A549 (cell line): ENCODE measurements at regions not wholly inside any gene's neighbourhood (a gene's known extent, or its start where the extent isn't known, plus 50 kb on each side); places are given as distances from the start of the nearest gene placed in this dataset.

ENCODE experiments used
- ATAC-seq, 2 experiments: fragments of 200-7000 bp in 1 of 2; fragments of >200 bp in 1 of 2; cut with Nextera tagmentation in 1 of 2; cut with Tn5 transposase in 1 of 2; 3 replicates each; pipeline versions ENCODE4 v1.8.0 to v1.9.1; 2018 to 2020; ENCODE audit warnings: mild to moderate bottlenecking in 1 of 2, moderate library complexity in 1 of 2
- CTCF ChIA-PET: fragments of 300-600 bp; sonication (Branson Sonifier 250); formaldehyde crosslinking; extraction: SDS; loops from one replicate; lab custom pipeline; 2021; ENCODE audit warnings: antibody characterized with exemption, inconsistent platforms; lab: Yijun Ruan, JAX
- POLR2A ChIA-PET: fragments of 350-600 bp; formaldehyde crosslinking; extraction: SDS; loops from one replicate; lab custom pipeline; 2021; ENCODE audit warnings: antibody characterized with exemption, inconsistent platforms; lab: Yijun Ruan, JAX
- DNase-seq, 2 experiments: peaks; one replicate each; pipeline versions ENCODE4 v3.0.0 to v3.0.0-alpha.2; 2011 to 2016; ENCODE audit warnings: low read depth in 1 of 2, low spot score in 1 of 2
- FAIRE-seq: peaks from 2 replicates; lab custom pipeline; 2011; peaks lifted over from hg19 to GRCh38; lab: Jason Lieb, UNC
- H3K27ac ChIP-seq, 2 experiments: fragments of >200 bp; sonication (Bioruptor Twin); formaldehyde crosslinking; 3 replicates each; pipeline ENCODE4 v1.5.1; 2016 to 2017
- H3K4me1 ChIP-seq: fragments of >200 bp; sonication (Bioruptor Twin); formaldehyde crosslinking; 3 replicates; pipeline ENCODE4 v1.6.1; 2016
- H3K4me2 ChIP-seq: fragments of >200 bp; sonication (Bioruptor Twin); formaldehyde crosslinking; 3 replicates; pipeline ENCODE4 v1.6.1; 2016
- H3K4me3 ChIP-seq: fragments of >200 bp; sonication (Bioruptor Twin); formaldehyde crosslinking; 3 replicates; pipeline ENCODE4 v1.5.1; 2016
- H3K9me3 ChIP-seq: fragments of >200 bp; sonication (Bioruptor Twin); formaldehyde crosslinking; 3 replicates; pipeline ENCODE4 v1.6.1; 2016
- ATOH8 ChIP-seq: fragments of 250-450 bp; sonication (Bioruptor Pico); IDR thresholded peaks from 2 replicates; pipeline ENCODE4 v1.5.0; 2020; ENCODE audit warnings: low read depth, mild to moderate bottlenecking, moderate library complexity
- BHLHE40 ChIP-seq: IDR thresholded peaks from 2 replicates; pipeline ENCODE4 v1.6.1; 2012; ENCODE audit warnings: low read depth, low read length, inconsistent platforms
- CBX2 ChIP-seq: fragments of 200-600 bp; sonication (generic); IDR thresholded peaks from 2 replicates; pipeline ENCODE4 v1.6.1; 2016; ENCODE audit warnings: low read depth, mild to moderate bottlenecking, borderline replicate concordance
- CHD4 ChIP-seq: fragments of 200-600 bp; sonication (generic); IDR thresholded peaks from 2 replicates; pipeline ENCODE4 v1.6.1; 2016; ENCODE audit warnings: antibody characterized with exemption, mild to moderate bottlenecking, borderline replicate concordance
- CTCF ChIP-seq: fragments of >200 bp; sonication (Bioruptor Twin); formaldehyde crosslinking; IDR thresholded peaks from 3 replicates; pipeline ENCODE4 v1.5.1; 2016
- E2F6 ChIP-seq: IDR thresholded peaks from 2 replicates; pipeline ENCODE4 v1.6.1; 2012; ENCODE audit warnings: low read depth, borderline replicate concordance
- ELK1 ChIP-seq: fragments of 150-350 bp; IDR thresholded peaks from 2 replicates; pipeline ENCODE4 v1.6.1; 2014; ENCODE audit warnings: low read depth, mild to moderate bottlenecking, low read length
- FOSB ChIP-seq: fragments of 250-450 bp; sonication (Bioruptor Pico); IDR thresholded peaks from 2 replicates; pipeline ENCODE4 v1.5.0; 2020; ENCODE audit warnings: mild to moderate bottlenecking, moderate library complexity
- HOXA7 ChIP-seq: fragments of 250-450 bp; sonication (Bioruptor Pico); IDR thresholded peaks from 2 replicates; pipeline ENCODE4 v1.5.0; 2020; ENCODE audit warnings: mild to moderate bottlenecking, moderate library complexity
- HOXB13 ChIP-seq: fragments of 250-450 bp; sonication (Bioruptor Pico); IDR thresholded peaks from 2 replicates; pipeline ENCODE4 v1.5.0; 2020; ENCODE audit warnings: low read depth, mild to moderate bottlenecking, moderate library complexity
- HOXB5 ChIP-seq: fragments of 250-450 bp; sonication (Bioruptor Pico); IDR thresholded peaks from 2 replicates; pipeline ENCODE4 v1.5.0; 2020; ENCODE audit warnings: mild to moderate bottlenecking, moderate library complexity
- JUN ChIP-seq, 2 experiments: fragments of >200 bp; sonication (Bioruptor Twin); formaldehyde crosslinking; IDR thresholded peaks; 2 replicates in 1 of 2; 3 replicates in 1 of 2; pipeline ENCODE4 v1.6.1; 2016 to 2017
- KDM1A ChIP-seq: fragments of 200-600 bp; sonication (generic); IDR thresholded peaks from 2 replicates; pipeline ENCODE4 v1.6.1; 2016; ENCODE audit warnings: low read depth, mild to moderate bottlenecking
- KDM5A ChIP-seq: fragments of 200-600 bp; sonication (generic); IDR thresholded peaks from 2 replicates; pipeline ENCODE4 v1.6.1; 2016; ENCODE audit warnings: antibody characterized with exemption, mild to moderate bottlenecking
- MAX ChIP-seq: IDR thresholded peaks from 2 replicates; pipeline ENCODE4 v1.6.1; 2012
- NFE2L2 ChIP-seq: fragments of 150-350 bp; conservative IDR thresholded peaks from 2 replicates; pipeline ENCODE4 v1.6.1; 2014; ENCODE audit warnings: low read length
- NPAS2 ChIP-seq: fragments of 250-450 bp; sonication (Bioruptor Pico); IDR thresholded peaks from 2 replicates; pipeline ENCODE4 v1.8.0; 2022; ENCODE audit warnings: mild to moderate bottlenecking, moderate library complexity, borderline replicate concordance
- PBX3 ChIP-seq: IDR thresholded peaks from 2 replicates; pipeline ENCODE4 v1.6.1; 2012
- POLR2AphosphoS2 ChIP-seq: conservative IDR thresholded peaks from 2 replicates; pipeline ENCODE4 v1.6.1; 2012; ENCODE audit warnings: low read length, improper control_type of control experiment, inconsistent platforms
- RARB ChIP-seq: fragments of 250-450 bp; sonication (Bioruptor Pico); IDR thresholded peaks from 2 replicates; pipeline ENCODE4 v1.8.0; 2021; ENCODE audit warnings: mild to moderate bottlenecking, moderate library complexity
- RFX5 ChIP-seq: fragments of 450-650 bp; IDR thresholded peaks from 2 replicates; pipeline ENCODE4 v1.7.1; 2014; ENCODE audit warnings: antibody characterized with exemption, mild to moderate bottlenecking, moderate library complexity
- RNF2 ChIP-seq: fragments of 200-600 bp; sonication (generic); IDR thresholded peaks from 2 replicates; pipeline ENCODE4 v1.6.1; 2016; ENCODE audit warnings: low read depth, mild to moderate bottlenecking, antibody characterized with exemption, moderate library complexity, borderline replicate concordance
- SMC3 ChIP-seq: fragments of >200 bp; sonication (Bioruptor Twin); formaldehyde crosslinking; IDR thresholded peaks from 3 replicates; pipeline ENCODE4 v1.6.1; 2018; ENCODE audit warnings: inconsistent platforms
- ZFP36 ChIP-seq: fragments of 450-650 bp; IDR thresholded peaks from 2 replicates; pipeline ENCODE4 v1.6.1; 2014; ENCODE audit warnings: borderline replicate concordance; ENCODE audit not compliant: partially characterized antibody
- ZNF302 ChIP-seq: fragments of 250-450 bp; sonication (Bioruptor Pico); IDR thresholded peaks from 2 replicates; pipeline ENCODE4 v1.9.0; 2021; ENCODE audit warnings: inconsistent platforms, mild to moderate bottlenecking, moderate library complexity
- WGBS: methylation state at CpG from one replicate; pipeline ENCODE4 v1.1.6; 2017; ENCODE audit errors: missing lambda C conversion rate; 5-methylcytosine and 5-hydroxymethylcytosine counted together

- no peaks in the 10 kb centered on the region for H3K4me1 ChIP-seq
- WGBS, result 84% methylated on average over 6 of the region's 6 CpGs
- H3K4me2 ChIP-seq, result no peak overlapping the region
- FAIRE-seq (no peak), DNase-seq (no peak)
- CTCF ChIA-PET, result interaction anchor here (0.6 kb wide), 1 partner anchor 648 kb away, joined by 4 read pairs; no protein-coding TSS in a partner anchor
- no peak overlapping the region for H3K27ac ChIP-seq
- H3K4me3 ChIP-seq, result no peak overlapping the region
- no peak for TF ChIP-seq RFX5
- no peak for TF ChIP-seq KDM1A
- TF ChIP-seq, all 56 proteins: peak for 0
- peaks cover 8% of the 10 kb centered on the region; the same call in 2 of the 3 replicates for H3K9me3 ChIP-seq
- POLR2A ChIA-PET, result no interaction called here
- ATAC-seq, result no peak
These were observed 401.1 kb downstream of the CTTN start for GRCh38 chr11:70799386-70799785.

- TF ChIP-seq E2F6, result no peak
- no peak for TF ChIP-seq HOXB5 (CRISPR knock-in tag)
- TF ChIP-seq NFE2L2, result no peak
- TF ChIP-seq ZFP36, result no peak
- TF ChIP-seq BHLHE40, result no peak
- TF ChIP-seq HOXB13 (CRISPR knock-in tag), result no peak
- no peak for TF ChIP-seq ZNF302
- Histone ChIP-seq H3K4me1 (no peaks in the 10 kb centered on the region), H3K4me2 (no peak overlapping the region), H3K27ac (no peak overlapping the region), H3K9me3 (no peaks in the 10 kb centered on the region), H3K4me3 (no peak overlapping the region)
- ChIA-PET CTCF (interaction anchor here (4.0 kb wide), 1 partner anchor 13 kb away, joined by 25 read pairs; no protein-coding TSS in a partner anchor), POLR2A (no interaction called here)
- FAIRE-seq, result no peak
- WGBS, result 94% methylated on average over 7 of the region's 8 CpGs
- DNase-seq, result no peak
- ATAC-seq, result no peak
These were observed 403.9 kb downstream of the CTTN start for GRCh38 chr11:70802185-70802584.

GRCh38 chr11:70804139-70804837, 406.0 kb downstream of the CTTN start:
- ChIA-PET POLR2A (no interaction called here), CTCF (interaction anchor here (1.1 to 4.0 kb wide), 3 partner anchors 11 to 337 kb away, joined by 3 to 25 read pairs (median 4); no protein-coding TSS in a partner anchor)
- H3K4me3 ChIP-seq, result no peak overlapping the region
- DNase-seq (no peak), FAIRE-seq (no peak), ATAC-seq (no peak)
- TF ChIP-seq CTCF, result no peak
- no peak for TF ChIP-seq KDM5A
- no peak for TF ChIP-seq NPAS2 (CRISPR knock-in tag)
- TF ChIP-seq JUN (IDR thresholded peaks at IDR 0.05), result no peak
- no peak for TF ChIP-seq MAX
- TF ChIP-seq NFE2L2, result no peak
- TF ChIP-seq HOXA7 (CRISPR knock-in tag), result no peak
- TF ChIP-seq HOXB13 (CRISPR knock-in tag), result no peak
- TF ChIP-seq POLR2AphosphoS2, result no peak
- TF ChIP-seq ATOH8 (CRISPR knock-in tag), result no peak
- TF ChIP-seq CBX2, result no peak
- TF ChIP-seq CHD4, result no peak
- no peak for TF ChIP-seq RARB (CRISPR knock-in tag)
- TF ChIP-seq SMC3, result no peak
- TF ChIP-seq PBX3, result no peak
- TF ChIP-seq RNF2, result no peak
- TF ChIP-seq ELK1, result no peak
- no peak for TF ChIP-seq FOSB
- no peak overlapping the region for H3K27ac ChIP-seq
- WGBS, result 90% methylated on average over 21 of the region's 24 CpGs
- no peak overlapping the region for H3K4me2 ChIP-seq
- no peaks in the 10 kb centered on the region for H3K4me1 ChIP-seq
- no peaks in the 10 kb centered on the region for H3K9me3 ChIP-seq
